ENCODE measurements at regions not wholly inside any gene's neighbourhood (a gene's known extent, or its start where the extent isn't known, plus 50 kb on each side); places are given as distances from the start of the nearest gene placed in this dataset.
A peak's percentile ranks its signal among the peaks of the same experiment; 100 is the strongest.

GRCh38 chr22:19664406-19664805, 49.9 kb upstream of the SEPTIN5 start:
- DNase-seq (no peak), ATAC-seq (no peak)
- H3K4me3 ChIP-seq, result no peak overlapping the region
- no peaks in the 10 kb centered on the region for H3K9me3 ChIP-seq
- TF ChIP-seq CTCF (IDR thresholded peaks at IDR 0.05) (no peak), POLR2A (IDR thresholded peaks at IDR 0.05) (no peak)
- peak overlapping the region in 2 of 12 donors; percentile 7 to 53 for H3K27ac ChIP-seq
- no peaks in the 10 kb centered on the region for H3K36me3 ChIP-seq
- intact Hi-C loops (cut with DNase I), result no loop called here
- peaks cover 0 to 34% (median 8%) of the 10 kb centered on the region in 12 donors for H3K4me1 ChIP-seq
- 61 to 80% (median 76%) methylated on average over 2 of the region's 2 CpGs for WGBS, 4 donors
- H3K27me3 ChIP-seq, result no peaks in the 10 kb centered on the region
